CD4-positive, alpha-beta T cell treated with Interleukin-17A for 1 hour (primary cell): ENCODE measurements at regions not wholly inside any gene's neighbourhood (a gene's known extent, or its start where the extent isn't known, plus 50 kb on each side); places are given as distances from the start of the nearest gene placed in this dataset.

ENCODE experiments used
- DNase-seq: peaks from one replicate; pipeline ENCODE4 v3.0.0-alpha.2; 2020

DNA sequence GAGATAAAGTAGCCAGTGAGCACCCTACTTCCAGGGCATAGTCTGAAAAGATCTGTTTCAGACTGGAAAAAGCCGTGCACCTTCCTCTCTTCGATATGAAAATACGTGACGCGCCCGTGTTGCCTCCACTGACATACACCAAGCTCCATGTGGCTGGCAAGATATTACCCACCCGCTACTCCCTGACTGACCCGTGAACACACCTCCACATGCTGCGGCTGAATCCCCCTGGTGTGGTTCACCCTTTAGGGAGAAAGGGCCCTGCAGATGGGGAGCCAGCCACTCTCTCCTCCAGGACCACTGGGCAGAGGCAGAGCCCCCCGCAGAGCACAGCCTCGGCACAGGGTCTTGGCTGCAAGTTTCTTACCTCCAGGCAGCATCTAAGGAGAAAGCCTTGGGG, 245.0 kb downstream of the BRD1 start:
- no peak for DNase-seq

DNA sequence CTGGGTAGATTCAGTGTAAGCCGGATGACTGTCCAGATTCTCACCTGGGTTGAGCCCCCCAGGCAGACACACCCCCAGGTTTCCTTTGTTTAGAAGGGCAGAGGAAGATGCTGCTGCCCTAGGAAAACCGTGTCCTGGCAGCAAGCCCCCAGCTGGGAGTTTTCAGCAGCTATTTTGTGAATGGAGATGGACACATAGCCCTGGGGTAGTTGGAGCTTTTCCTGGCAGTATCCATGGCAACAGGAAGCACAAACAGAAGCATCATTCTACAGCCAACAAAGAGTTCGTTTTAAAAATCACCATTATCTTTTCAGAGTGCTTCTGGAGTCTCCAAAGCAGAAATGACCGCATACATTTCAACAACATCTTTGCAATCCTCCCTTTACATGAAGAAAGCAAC, 245.5 kb downstream of the BRD1 start:
- no peak for DNase-seq

DNA sequence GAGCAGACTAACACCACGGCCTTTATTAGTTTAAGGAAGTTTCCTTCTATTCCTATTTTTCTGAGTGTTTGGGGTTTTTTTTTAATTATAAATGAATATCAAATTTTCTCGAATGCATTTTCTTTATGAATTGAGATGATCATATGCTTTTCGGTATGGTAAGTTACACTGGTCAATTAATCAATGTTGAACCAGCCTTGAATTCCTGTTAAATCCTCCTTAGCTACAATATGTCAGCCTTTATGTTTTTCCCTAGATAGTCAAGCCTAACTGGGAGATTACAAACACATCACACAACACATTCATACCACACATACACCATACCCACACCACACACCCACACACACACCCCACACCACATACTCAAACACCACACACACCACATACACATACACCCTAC, 247.6 kb downstream of the BRD1 start:
- DNase-seq: no peak

DNA sequence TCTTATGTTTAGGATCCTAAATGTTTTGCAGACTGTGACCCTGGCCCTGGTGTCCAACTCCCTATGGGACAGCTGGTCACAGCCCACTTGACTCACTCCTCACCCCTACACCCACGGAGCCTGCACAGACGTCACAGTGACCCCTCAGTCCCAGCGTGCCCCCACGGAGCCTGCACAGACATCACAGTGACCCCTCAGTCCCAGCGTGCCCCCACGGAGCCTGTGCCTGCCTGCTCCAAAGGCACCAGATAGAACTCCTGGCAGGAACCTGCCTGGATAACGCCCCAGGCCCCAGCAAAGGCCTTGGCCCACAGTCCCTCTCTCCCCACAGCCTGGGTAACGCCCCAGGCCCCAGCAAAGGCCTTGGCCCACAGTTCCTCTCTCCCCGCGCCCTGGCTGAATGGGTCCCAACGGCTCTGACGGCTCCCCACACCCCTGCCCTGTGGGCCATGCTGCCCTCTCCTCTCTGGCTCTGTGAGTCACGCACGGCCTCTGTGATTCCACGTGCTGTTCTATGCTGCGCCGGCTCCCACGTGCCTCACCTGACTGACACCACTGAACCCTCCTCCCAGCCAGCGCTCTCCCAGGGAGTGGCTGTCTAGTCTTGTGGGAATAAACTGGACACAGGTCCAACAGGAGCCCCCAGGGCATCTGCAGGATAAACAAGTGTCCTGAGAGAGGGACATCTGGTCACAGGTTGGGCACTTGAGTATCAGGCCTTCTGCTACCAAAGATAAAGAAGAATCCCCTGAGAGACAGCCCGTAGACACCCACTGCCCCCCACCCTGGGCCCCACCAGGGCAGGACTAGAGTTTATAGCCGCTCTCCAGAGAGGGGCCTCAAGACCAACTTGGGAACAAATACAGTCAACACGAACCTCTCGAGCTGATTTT, 250.3 kb downstream of the BRD1 start:
- no peak for DNase-seq

DNA sequence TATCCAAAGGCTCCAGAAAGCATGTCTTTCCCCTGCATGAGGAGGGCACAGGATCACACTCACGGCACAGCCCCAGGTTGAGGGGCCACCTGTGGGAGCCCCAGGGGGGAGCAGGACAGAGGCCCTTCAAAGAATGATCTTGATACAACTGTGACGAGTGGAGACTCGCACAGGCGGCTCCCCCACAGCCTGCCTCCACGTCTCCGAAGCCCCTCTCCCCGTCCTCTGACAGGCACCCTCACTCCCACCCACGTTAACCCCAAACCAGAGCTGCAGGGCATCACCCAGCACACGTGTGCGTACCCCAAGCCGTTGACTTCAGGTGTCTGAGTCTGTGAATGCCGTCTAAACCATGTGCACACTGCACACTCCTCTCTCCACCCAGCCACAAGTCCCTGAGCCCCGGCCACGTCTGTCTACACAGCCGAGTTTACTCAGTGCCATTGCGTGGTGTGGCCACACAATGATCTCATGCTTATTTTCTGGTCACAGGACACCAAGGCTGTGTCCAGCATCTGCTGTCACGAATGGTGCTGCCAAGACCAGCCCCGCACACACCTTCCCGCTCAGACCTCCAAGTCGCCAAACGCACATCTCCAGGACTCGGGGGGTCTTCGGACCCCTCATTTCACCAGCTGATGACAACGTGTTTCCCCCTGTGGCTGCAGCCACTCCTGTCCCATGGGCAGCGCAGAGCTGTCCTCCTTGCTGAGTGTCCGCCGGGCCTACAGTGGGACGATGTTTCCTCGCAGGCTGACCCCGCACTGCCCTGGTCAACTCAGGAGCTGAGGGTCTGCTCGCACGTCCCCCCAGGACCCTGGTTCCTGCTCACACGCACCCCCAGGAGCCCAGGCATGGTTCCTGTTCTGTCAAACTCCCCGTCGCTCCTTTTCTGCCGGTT, 251.2 kb downstream of the BRD1 start:
- no peak for DNase-seq

DNA sequence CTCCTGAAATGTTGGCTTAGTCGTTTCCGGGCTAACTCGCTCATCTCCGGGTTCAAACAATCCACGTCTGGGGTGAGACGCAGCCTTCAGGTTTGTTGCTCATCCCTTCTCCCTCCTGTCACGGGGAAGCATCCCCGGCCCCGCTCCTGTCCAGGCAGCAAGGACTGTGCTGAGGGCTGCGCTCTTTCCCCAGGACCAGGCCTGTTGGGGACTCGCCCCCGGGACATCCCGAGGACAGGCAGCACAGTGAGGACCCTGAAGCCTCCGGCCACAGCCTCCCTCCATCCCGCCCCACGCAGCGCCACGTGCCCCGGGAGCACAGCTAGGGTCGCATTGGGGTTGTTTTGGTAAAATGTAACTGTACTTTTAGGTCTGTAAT, 252.0 kb downstream of the BRD1 start:
- no peak for DNase-seq

DNA sequence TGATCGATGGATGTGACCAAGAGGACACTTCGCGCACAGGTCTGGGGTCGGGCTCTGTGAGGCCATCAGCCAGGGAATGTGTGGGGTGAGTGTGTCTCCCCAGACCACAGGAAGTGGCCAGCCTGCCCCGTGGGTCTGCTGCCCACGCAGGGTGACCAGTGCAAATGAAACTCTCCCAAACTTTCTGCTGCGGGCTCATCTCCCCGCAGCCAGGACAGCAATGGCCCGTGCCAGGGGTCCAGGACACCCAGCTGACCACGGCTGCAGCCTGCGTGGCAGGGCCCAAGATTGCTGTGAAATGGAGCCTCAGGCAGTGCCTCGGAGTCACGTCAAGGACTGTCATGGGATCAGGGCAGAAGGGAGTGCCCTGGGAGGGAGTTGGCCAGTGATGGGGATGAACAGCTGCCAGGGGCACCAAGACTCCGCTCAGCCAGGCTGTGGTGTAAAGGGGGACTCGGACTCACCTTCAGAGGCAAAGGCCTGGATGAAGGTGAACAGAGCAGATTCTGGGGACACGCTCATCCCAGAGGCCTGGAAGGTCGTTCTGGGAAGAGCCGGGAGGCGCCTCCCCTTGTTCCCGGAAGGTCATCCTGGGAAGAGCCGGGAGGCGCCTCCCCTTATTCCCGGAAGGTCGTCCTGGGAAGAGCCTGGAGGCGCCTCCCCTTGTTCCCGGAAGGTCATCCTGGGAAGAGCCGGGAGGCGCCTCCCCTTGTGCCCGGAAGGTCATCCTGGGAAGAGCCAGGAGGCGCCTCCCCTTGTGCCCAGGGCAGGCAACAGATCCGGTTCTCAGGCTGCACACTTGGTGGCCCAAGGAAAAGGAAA, 252.6 kb downstream of the BRD1 start:
- no peak for DNase-seq

DNA sequence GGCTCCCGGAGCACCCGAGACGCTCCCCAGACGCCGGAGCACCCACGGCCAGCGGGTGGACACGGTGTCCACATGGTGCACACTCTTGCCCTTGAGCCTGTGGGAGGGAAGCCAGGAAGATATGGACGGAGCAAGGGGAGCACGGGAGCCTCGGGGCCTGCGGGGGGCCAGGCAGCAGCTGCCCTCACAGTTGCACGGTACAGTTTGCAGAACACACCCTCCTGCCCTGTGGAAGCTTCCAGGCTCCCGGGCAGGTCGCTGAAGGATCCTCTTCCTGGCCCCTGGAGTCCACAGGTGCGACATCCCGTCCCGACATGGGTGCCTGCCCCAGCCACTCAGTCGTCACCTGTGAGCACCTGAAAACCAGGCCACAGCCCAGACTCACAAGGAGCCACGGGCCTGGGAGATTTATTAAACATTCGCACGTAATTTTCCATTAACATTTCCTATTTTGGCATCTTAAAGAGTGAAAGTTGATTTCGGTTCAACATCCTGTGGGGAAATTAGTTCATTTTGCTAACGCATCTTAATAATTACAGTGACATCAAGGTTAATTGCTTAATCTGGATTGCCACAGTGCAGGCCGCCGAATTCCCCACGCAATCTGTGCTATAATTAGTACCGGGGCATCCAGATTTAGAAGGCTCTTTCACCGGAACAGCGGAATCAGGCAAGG, 253.3 kb downstream of the BRD1 start:
- no peak for DNase-seq

DNA sequence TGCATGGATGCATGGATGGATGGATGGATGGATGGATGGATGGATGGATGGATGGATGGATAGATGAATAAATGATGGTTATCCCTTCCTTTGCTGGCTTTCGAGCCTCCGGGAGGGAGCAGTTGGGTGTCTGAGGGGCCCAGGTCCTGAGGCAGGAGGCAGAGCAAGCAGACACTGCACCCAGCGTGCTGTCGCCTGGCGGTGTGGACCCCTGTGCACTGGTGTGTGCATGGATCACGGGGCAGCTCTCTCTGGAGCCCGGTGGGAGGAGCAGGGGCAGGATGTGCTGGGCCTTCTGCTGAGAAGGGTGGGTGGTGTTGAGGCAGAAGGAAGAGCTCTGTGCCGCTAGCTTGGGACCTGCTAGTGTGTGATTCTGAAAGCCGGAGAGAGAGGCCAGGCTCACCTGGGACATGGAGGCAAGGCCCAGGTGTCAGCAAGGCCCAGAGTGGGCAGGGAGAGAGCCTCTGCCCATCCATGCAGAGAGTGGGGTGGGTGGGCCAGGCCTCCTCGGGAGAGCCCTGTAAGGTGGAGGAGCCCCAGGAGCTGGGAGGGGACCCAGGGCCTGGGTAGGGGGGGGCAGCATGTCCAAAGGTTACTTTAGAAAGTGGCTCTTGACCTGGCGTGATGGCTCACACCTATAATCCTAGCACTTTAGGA, 254.4 kb downstream of the BRD1 start:
- no peak for DNase-seq

DNA sequence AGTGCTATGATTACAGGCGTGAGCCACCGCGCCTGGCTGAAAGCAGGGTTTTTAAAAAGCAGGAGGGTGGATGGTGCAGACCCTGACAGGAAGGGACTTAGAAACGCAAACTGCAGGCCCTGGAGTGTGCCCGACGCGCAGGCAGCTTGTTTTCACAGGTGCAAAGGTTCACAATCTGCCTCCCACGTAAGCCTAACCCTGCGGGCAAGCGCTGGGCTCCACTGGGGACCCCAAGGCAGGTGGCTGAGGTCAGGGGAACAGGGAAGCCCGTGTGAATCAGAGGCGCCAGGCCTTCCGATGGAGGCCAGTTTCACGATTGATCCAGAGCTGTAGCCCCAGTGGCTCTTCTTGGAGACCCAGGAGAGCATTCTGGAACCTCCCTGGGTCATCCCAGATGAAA, 256.3 kb downstream of the BRD1 start:
- no peak for DNase-seq

DNA sequence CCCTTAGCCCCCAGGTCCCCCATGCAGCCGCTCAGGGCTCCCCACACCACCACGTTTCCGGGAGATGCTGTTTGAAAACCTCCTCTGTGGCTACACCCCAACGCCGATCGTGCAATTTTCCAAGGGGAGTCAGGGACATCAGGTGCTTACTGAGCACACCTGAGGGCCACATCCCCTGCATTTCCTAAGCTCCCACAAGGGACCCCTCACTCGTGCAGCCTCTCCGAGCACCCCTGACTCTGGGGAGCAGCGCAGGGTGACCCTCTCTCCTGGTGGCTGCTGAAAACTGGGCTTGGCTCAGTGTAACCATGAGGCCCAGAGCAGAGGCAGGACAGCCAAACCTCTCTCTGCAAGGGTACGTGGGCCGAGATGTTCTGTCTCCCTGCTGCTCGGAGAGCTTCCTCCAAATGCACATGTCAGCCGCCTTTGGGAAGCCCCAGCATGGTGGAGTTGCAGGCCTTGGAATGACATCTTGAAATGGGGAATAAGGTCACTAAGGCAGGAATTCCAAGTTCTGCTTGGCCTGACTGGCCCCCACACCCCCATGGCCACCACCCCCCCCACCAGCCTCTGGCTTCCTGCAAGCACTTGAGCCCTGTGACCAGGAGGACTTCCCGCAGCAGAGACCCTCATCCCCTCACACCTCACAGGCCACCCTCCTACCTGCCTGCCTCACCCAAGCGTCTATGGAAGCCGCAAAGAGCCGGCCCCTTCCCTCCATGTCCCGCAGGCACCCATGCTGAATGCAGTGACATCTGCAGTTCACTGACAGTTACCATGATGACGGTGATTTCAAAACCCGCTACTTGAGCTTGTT, 257.4 kb downstream of the BRD1 start:
- no peak for DNase-seq

DNA sequence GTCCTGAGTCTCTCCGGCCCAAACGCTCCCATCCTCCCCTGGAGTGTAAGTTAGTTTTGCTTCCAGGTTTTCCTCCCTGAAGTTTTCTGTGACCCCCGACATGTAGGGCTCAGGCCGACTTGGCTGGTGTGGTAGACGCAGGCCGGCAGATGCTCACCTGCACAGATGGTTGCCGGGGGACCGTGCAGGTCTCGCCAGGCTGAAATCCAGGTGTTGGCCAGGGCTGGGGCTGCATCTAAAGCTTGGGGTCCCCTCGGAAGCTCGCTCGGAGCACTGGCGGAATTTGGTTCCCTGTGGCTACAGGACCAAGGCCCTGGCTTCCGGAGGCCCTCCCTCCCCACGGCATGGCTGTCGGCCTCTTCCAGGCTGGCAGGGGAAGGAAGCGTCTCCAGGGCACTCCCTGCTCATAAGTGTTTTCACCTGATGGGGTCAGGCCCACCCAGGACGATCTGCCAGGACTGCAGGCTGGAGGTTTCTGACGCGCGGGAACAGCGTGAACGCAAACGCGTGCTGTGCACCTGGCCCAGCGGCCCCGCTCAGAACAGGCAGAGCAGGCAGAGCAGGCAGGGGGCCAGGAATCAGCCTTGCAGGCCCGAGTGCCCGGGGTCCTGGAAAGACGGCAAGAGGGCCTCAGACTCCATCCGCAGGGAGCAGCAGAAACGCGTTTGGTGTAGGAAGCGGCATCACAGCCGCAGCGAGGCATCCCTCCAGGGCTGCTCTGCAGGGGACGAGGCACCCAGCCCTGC, 258.2 kb downstream of the BRD1 start:
- no peak for DNase-seq

DNA sequence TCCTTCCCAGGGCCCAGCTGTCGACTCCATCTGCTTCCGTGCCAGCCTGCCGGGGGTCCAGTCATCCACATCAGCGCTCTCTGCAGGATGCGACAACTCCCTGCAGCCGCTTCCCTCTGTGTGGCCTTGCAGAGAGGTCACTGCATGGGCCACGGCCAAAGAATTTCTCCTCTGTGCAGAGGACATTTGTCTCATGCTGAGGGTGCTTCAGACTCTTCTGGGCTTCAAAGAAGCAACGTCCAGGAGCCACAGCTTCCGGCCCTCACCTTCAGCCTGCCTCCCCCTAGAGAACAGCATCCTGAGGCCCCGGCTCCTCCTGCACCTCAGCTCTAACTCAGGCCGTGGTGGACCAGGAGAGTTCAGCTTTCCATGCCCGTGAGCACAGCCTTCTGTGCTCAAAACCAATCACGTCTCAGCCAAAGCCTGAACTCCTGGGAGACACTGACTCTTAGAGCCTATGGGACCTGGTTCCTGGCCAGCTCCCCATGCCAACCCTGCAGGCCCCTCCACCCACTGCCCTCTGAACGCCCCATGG, 258.9 kb downstream of the BRD1 start:
- no peak for DNase-seq

DNA sequence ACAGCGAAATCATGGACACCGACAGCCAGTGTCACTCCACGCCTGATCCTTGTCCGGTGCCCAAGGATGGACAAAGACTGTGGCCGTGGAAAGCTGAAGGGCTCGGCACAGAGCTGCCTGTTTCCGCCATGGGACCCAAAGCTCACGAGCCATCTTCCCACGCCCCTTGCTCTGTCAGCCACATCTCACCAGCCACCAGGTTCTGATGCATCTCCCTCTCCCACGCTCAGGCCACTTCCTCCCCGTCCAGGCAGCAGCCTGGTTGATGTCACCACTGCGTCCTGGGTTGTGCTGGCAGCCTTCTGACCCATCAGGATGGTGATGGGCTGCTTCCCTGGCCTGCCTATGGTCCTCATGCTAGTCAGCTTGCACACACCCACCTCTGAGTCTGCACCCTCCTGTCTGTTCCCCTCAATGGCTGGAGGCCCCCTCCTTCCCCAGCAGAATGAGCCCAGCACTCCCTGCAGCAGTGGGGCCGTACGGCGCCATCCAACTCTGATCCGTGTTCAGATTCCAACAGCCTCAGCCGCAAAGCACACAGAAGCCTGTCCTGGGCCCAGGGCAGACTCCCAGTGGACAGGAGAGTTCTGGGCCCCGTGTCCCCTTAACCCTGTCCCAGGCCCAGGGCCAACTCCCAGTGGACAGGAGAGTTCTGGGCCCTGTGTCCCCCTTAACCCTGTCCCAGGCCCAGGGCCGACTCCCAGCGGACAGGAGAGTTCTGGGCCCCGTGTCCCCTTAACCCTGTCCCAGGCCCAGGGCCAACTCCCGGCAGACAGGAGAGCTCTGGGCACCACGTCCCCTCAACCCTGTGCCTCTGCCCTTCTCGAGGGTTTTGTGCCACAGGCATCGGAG, 259.5 kb downstream of the BRD1 start:
- DNase-seq: no peak

DNA sequence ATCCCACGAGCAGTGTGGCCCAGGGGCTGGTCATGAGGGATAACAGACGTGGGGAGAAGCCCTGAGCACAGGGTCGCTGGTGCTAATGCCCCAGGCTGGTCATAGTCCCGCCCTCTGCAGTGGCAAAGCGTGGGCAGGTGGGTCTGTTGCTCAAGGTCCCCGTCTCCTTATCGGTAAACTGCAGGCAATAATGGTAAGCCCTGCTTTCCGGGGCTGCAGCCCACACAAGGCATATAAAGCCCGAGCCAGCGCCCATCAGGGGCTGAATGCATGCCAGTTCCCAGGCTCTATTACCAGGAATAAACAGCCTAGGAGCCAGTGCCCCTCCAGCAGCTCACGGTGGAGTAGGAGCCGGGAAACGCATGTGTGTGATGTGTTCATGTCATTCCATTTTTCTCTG, 261.0 kb downstream of the BRD1 start:
- DNase-seq: no peak

DNA sequence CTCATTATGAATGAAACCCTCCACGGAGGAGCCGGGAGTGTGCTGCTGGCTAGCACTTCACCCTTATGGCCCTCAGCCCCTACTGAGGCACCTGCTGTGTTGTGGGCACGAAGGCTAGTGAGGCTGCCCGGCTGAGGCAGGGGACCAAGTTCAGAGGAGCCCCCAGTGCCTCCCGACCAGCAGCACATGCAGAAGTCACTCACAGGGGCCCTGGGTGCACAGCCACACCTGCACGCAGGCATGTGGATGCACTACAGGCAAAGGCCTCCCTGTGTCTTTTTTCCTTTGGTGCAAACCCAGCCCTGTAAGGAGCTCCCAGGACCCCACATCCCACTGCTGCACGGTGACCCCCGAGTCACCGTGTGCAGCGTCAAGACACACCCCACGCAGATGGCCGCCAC, 261.5 kb downstream of the BRD1 start:
- no peak for DNase-seq

DNA sequence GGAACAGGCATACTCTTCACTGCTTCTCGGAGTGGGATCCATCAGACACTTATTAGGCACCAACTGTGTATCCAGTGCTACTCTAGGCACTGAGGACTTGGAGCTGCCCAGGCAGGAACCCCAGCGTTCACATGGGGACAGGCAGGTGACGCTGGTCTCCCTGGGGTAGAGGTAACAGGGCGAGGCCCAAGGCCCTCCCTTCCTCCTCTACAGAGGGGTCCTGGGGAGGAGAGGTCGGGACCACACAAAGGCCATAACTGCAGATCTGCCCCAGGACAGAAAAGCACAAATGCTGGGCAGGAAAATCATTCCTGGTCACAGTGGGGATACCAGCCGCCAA, 262.2 kb downstream of the BRD1 start:
- DNase-seq: no peak

DNA sequence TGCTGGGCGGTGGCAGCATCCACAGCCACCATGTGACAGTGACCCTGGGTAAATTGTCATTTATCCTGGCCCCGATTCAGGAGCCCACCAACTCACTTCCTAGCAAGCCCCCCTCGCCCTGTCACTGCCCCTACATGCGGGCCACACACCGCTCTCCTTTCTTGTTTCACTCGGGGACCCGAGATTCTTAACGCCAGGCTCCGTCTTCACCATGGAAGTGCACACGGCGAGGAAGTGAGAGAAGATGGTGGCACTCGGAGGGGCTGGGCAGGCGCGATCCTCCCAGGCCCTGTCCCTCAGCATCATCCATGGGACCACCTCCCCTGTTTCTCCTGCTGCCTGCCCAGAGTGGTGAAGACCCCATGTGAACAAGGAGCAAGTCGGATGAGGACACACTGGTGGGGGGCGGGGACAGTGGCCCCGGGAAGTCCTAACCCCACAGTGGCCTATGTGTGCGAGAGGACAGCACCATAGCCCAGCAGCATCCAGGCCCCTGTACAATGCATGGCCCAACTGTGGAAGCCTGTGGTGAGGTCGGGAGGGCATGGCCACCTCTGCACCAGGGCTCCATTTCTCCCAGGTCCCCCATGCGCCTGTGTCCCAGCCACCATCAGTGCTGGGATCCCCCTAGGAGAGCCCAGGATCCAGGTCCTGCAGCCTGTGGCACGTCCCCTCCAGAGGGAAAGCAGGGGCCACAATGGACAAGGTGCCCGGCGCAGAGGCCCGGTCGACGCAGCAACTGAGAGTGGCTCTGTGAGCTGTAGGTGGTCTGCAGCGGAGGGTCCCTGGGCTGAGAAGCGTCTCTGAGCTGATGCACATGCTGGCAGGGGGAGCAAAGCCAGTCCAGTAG, 262.8 kb downstream of the BRD1 start:
- no peak for DNase-seq
